T-helper 2 cell treated with Interferon-gamma antibody and Interleukin-4, amounts not matched to agents 5 μg/mL and 100 μg/mL, for 36 hours (primary cell): ENCODE measurements at regions not wholly inside any gene's neighbourhood (a gene's known extent, or its start where the extent isn't known, plus 50 kb on each side); places are given as distances from the start of the nearest gene placed in this dataset.
"Not testable (repeated sequence)": the region's sequence is repeated elsewhere in the genome, so short reads cannot be mapped to it uniquely, and the experiment has no call there.

Source experiments
- DNase-seq: peaks from one replicate; pipeline ENCODE4 v3.0.0; 2021; ENCODE audit warnings: low spot score
- H3K27ac Mint-ChIP-seq: one replicate; pipeline ENCODE4 v1.8.0; 2021; ENCODE audit warnings: mild to moderate bottlenecking, mixed read lengths
- H3K27me3 Mint-ChIP-seq: one replicate; pipeline ENCODE4 v1.8.0; 2021; ENCODE audit warnings: low read depth, mixed read lengths
- H3K36me3 Mint-ChIP-seq: one replicate; pipeline ENCODE4 v1.8.0; 2021; ENCODE audit warnings: low read depth, mixed read lengths
- H3K4me1 Mint-ChIP-seq: one replicate; pipeline ENCODE4 v1.8.0; 2021; ENCODE audit warnings: low read depth, mixed read lengths
- H3K4me3 Mint-ChIP-seq: one replicate; pipeline ENCODE4 v1.8.0; 2022; ENCODE audit warnings: mild to moderate bottlenecking, moderate library complexity, mixed read lengths
- H3K9me3 Mint-ChIP-seq: one replicate; pipeline ENCODE4 v1.8.0; 2021; ENCODE audit warnings: mixed read lengths

GRCh38 chr11:10970926-10971325 is 113.1 kb upstream of the ZBED5 start:
- Mint-ChIP-seq H3K36me3 (no peaks in the 10 kb centered on the region), H3K4me1 (no peaks in the 10 kb centered on the region), H3K27ac (no peak overlapping the region)

DNA sequence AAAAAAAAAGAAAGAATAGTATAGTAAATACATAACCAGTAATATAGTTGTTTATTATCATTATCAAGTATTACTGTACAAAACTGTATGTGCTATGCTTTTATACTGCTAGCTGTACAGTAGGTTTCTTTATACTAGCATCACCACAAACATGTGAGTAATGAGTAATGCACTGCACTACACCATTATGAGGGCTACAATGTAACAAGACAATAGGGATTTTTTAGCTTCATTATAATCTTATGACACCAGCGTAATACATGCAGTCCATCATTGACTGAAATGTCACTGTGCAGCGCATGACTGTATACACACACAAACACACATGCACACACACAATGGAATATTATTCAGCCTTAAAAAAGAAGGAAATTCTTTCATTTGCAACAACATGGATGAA is 111.5 kb upstream of the ZBED5 start:
- H3K27ac Mint-ChIP-seq = no peak overlapping the region
- peaks cover 15% of the 10 kb centered on the region for H3K27me3 Mint-ChIP-seq
- no peak for DNase-seq
- no peak overlapping the region for H3K4me3 Mint-ChIP-seq
- no peaks in the 10 kb centered on the region for H3K36me3 Mint-ChIP-seq
- no peaks in the 10 kb centered on the region for H3K4me1 Mint-ChIP-seq
- H3K9me3 Mint-ChIP-seq = no peaks in the 10 kb centered on the region

More at GRCh38 chr11:10970926-10971325, 113.1 kb upstream of the ZBED5 start:
- no peak for DNase-seq
- no peaks in the 10 kb centered on the region for H3K9me3 Mint-ChIP-seq
- no peak overlapping the region for H3K4me3 Mint-ChIP-seq
- peaks cover 4% of the 10 kb centered on the region for H3K27me3 Mint-ChIP-seq

DNA sequence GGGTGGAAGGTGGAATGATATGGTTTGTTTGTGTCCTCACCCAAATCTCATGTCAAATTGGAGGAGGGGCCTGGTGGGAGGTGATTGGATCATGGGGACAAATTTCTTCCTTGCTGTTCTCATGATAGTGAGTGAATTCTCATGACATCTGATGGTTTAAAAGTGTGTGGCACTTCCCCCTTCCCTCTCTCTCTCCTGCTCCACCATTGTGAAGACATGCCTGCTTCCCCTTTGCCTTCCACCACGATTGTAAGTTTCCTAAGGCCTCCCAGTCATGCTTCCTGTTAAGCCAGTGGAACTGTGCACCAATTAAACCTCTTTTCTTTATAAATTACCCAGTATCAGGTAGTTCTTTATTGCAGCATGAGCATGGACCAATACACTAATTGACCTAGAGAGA is 99.0 kb upstream of the ZBED5 start:
- not testable (repeated sequence) for H3K4me3 Mint-ChIP-seq, H3K27ac Mint-ChIP-seq, DNase-seq, H3K36me3 Mint-ChIP-seq, H3K4me1 Mint-ChIP-seq, H3K9me3 Mint-ChIP-seq, H3K27me3 Mint-ChIP-seq

GRCh38 chr11:10955616-10956015 is 97.8 kb upstream of the ZBED5 start:
- no peak overlapping the region for H3K27ac Mint-ChIP-seq
- no peak overlapping the region for H3K4me3 Mint-ChIP-seq
- no peaks in the 10 kb centered on the region for H3K4me1 Mint-ChIP-seq
- no peak for DNase-seq
- H3K27me3 Mint-ChIP-seq = peaks cover 10% of the 10 kb centered on the region
- H3K9me3 Mint-ChIP-seq = peaks cover 3% of the 10 kb centered on the region
- H3K36me3 Mint-ChIP-seq = no peaks in the 10 kb centered on the region

GRCh38 chr11:10954184-10954583 is 96.3 kb upstream of the ZBED5 start:
- H3K36me3 Mint-ChIP-seq = no peaks in the 10 kb centered on the region

GRCh38 chr11:10952872-10953271 is 95.0 kb upstream of the ZBED5 start:
- no peaks in the 10 kb centered on the region for H3K36me3 Mint-ChIP-seq
- no peaks in the 10 kb centered on the region for H3K4me1 Mint-ChIP-seq
- peaks cover 18% of the 10 kb centered on the region for H3K27me3 Mint-ChIP-seq
- H3K4me3 Mint-ChIP-seq = no peak overlapping the region
- no peak overlapping the region for H3K27ac Mint-ChIP-seq
- no peak for DNase-seq
- H3K9me3 Mint-ChIP-seq = no peaks in the 10 kb centered on the region

More at GRCh38 chr11:10954184-10954583, 96.3 kb upstream of the ZBED5 start:
- H3K9me3 Mint-ChIP-seq = peaks cover 1% of the 10 kb centered on the region
- H3K4me1 Mint-ChIP-seq = no peaks in the 10 kb centered on the region
- no peak overlapping the region for H3K4me3 Mint-ChIP-seq
- no peak for DNase-seq
- H3K27ac Mint-ChIP-seq = no peak overlapping the region
- H3K27me3 Mint-ChIP-seq = peaks cover 8% of the 10 kb centered on the region

GRCh38 chr11:10947935-10948334 is 90.1 kb upstream of the ZBED5 start:
- not testable (repeated sequence) for H3K4me1 Mint-ChIP-seq, H3K9me3 Mint-ChIP-seq, H3K4me3 Mint-ChIP-seq, H3K27ac Mint-ChIP-seq, DNase-seq, H3K36me3 Mint-ChIP-seq
- peaks cover 25% of the 10 kb centered on the region for H3K27me3 Mint-ChIP-seq

- no peak overlapping the region for H3K27ac Mint-ChIP-seq
- no peak for DNase-seq
- no peaks in the 10 kb centered on the region for H3K9me3 Mint-ChIP-seq
- H3K4me1 Mint-ChIP-seq = peaks cover 2% of the 10 kb centered on the region
- H3K27me3 Mint-ChIP-seq = peaks cover 25% of the 10 kb centered on the region
- H3K4me3 Mint-ChIP-seq = no peak overlapping the region
- no peaks in the 10 kb centered on the region for H3K36me3 Mint-ChIP-seq
These were observed 88.2 kb upstream of the ZBED5 start for GRCh38 chr11:10946072-10946471.

GRCh38 chr11:10945196-10945595 is 87.3 kb upstream of the ZBED5 start:
- no peak overlapping the region for H3K27ac Mint-ChIP-seq
- H3K9me3 Mint-ChIP-seq = no peaks in the 10 kb centered on the region

DNA sequence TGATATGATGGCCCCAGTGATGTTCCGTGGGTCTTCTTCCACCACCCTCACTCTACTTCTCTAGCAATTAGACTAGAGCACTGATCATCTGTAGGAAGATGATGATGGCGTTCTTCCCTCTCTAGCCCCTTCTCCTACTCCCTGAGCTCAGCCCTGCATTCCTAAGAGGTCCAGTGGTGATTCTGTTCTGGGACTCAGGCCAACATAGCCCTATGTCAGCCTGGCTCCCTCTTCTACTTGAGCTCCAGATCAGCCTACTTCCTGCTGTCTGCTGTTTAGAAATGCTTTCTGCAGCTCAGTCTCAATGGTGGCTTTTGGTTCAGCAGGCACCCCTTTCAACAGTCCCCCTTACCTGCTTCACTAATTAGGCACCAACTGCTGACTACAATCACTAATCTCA is 86.1 kb upstream of the ZBED5 start:
- no peak overlapping the region for H3K27ac Mint-ChIP-seq
- H3K36me3 Mint-ChIP-seq = no peaks in the 10 kb centered on the region
- no peaks in the 10 kb centered on the region for H3K9me3 Mint-ChIP-seq
- H3K27me3 Mint-ChIP-seq = peaks cover 20% of the 10 kb centered on the region
- no peak overlapping the region for H3K4me3 Mint-ChIP-seq
- peaks cover 2% of the 10 kb centered on the region for H3K4me1 Mint-ChIP-seq
- no peak for DNase-seq

More at GRCh38 chr11:10945196-10945595, 87.3 kb upstream of the ZBED5 start:
- Mint-ChIP-seq H3K36me3 (no peaks in the 10 kb centered on the region), H3K27me3 (peaks cover 20% of the 10 kb centered on the region), H3K4me1 (peaks cover 2% of the 10 kb centered on the region), H3K4me3 (no peak overlapping the region)
- no peak for DNase-seq

DNA sequence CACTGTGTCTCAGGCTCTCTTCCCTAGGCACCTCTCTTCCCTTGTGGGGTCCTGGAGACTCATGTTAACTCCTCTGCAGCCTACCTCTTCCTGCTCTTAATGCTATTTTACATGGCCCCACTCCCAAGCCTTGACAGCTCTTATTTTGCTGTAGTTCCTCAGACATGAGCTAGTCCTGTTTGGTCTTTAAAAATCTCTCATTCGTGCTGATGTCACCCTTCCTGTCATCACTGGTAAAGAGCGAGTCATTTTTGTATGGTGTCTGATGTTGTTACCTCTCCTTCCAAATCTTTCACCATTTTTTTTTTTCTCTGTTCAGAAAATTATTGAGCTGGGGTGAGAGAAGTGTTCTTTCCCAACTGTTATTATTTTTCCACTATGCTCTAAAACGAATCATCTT is 84.8 kb upstream of the ZBED5 start:
- Mint-ChIP-seq H3K9me3 (no peaks in the 10 kb centered on the region), H3K36me3 (no peaks in the 10 kb centered on the region), H3K4me3 (no peak overlapping the region), H3K27me3 (peaks cover 11% of the 10 kb centered on the region), H3K27ac (no peak overlapping the region), H3K4me1 (peaks cover 2% of the 10 kb centered on the region)
- no peak for DNase-seq

- Mint-ChIP-seq H3K27ac (no peak overlapping the region), H3K9me3 (no peaks in the 10 kb centered on the region), H3K27me3 (peaks cover 10% of the 10 kb centered on the region), H3K4me3 (no peak overlapping the region), H3K4me1 (peaks cover 2% of the 10 kb centered on the region), H3K36me3 (no peaks in the 10 kb centered on the region)
- DNase-seq = no peak
These were observed 84.0 kb upstream of the ZBED5 start for GRCh38 chr11:10941871-10942270.

DNA sequence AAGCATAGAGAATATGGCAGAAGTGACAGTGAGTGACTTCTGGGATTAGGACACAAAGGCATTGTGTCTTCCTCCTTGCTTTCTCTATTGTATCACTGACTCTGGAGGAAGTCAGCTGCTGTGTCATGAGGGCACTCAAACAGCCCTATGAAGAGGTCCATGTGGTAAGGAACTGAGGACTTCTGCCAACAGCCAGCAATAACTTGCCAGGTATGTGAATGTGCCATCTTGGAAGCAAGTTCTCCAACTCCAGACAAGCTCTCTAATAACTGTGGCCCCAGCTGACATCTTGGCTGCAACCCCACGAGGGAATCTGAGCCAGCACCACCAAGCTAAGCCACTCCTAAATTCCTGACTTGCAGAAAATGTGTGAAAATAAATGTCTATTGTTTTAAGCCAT is 83.6 kb upstream of the ZBED5 start:
- DNase-seq = no peak
- H3K27me3 Mint-ChIP-seq = peaks cover 8% of the 10 kb centered on the region
- no peaks in the 10 kb centered on the region for H3K36me3 Mint-ChIP-seq
- no peak overlapping the region for H3K27ac Mint-ChIP-seq
- peaks cover 2% of the 10 kb centered on the region for H3K4me1 Mint-ChIP-seq
- no peaks in the 10 kb centered on the region for H3K9me3 Mint-ChIP-seq
- no peak overlapping the region for H3K4me3 Mint-ChIP-seq

GRCh38 chr11:10938650-10939387 is 81.0 kb upstream of the ZBED5 start:
- no peak for DNase-seq
- Mint-ChIP-seq H3K36me3 (no peaks in the 10 kb centered on the region), H3K4me1 (peaks cover 5% of the 10 kb centered on the region), H3K27ac (no peak overlapping the region), H3K4me3 (no peak overlapping the region), H3K27me3 (peaks cover 19% of the 10 kb centered on the region), H3K9me3 (no peaks in the 10 kb centered on the region)

GRCh38 chr11:10938231-10938630 is 80.4 kb upstream of the ZBED5 start:
- H3K4me1 Mint-ChIP-seq = peaks cover 10% of the 10 kb centered on the region
- H3K36me3 Mint-ChIP-seq = no peaks in the 10 kb centered on the region
- H3K9me3 Mint-ChIP-seq = no peaks in the 10 kb centered on the region
- no peak for DNase-seq
- no peak overlapping the region for H3K27ac Mint-ChIP-seq
- no peak overlapping the region for H3K4me3 Mint-ChIP-seq
- peaks cover 25% of the 10 kb centered on the region for H3K27me3 Mint-ChIP-seq
